ENCODE measurements at regions not wholly inside any gene's neighbourhood (a gene's known extent, or its start where the extent isn't known, plus 50 kb on each side); places are given as distances from the start of the nearest gene placed in this dataset.

GRCh38 chr6:105509506-105510331, 106.8 kb upstream of the PREP start:
- Histone ChIP-seq H3K4me3 (ENCODE audit: low read depth, low read length) (no peak overlapping the region), H3K4me1 (no peaks in the 10 kb centered on the region), H3K27me3 (peaks cover 9% of the 10 kb centered on the region), H3K9me3 (no peaks in the 10 kb centered on the region), H3K36me3 (no peaks in the 10 kb centered on the region)
- peak; percentile 37 for TF ChIP-seq CTCF (IDR thresholded peaks at IDR 0.05; ENCODE audit: low read depth, low read length)
- peak; percentile 33 for DNase-seq

DNA sequence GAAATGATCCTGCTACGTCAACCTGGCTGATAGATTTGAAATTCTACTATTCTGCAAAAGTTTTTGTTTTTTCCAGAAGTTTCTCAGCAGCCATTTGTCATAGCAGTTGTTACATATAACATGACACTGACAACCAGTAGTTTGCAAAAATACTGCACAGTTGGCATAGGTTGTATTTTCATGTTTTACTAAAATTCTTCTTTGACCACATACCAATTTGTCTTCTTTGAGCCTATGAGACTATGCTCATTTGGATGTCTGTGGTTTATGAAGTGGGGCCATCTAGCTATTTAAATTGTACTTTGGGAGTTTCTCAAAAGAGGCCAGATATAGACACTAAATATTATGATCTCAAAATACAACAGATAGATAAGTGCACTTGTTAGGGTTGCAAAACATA, 104.9 kb upstream of the PREP start:
- no peak overlapping the region for H3K4me3 ChIP-seq (ENCODE audit: low read depth, low read length)
- no peaks in the 10 kb centered on the region for H3K36me3 ChIP-seq
- H3K27me3 ChIP-seq, result peaks cover 14% of the 10 kb centered on the region
- TF ChIP-seq CTCF (IDR thresholded peaks at IDR 0.05; ENCODE audit: low read depth, low read length), result no peak
- H3K9me3 ChIP-seq, result no peaks in the 10 kb centered on the region
- no peaks in the 10 kb centered on the region for H3K4me1 ChIP-seq
- DNase-seq, result no peak

DNA sequence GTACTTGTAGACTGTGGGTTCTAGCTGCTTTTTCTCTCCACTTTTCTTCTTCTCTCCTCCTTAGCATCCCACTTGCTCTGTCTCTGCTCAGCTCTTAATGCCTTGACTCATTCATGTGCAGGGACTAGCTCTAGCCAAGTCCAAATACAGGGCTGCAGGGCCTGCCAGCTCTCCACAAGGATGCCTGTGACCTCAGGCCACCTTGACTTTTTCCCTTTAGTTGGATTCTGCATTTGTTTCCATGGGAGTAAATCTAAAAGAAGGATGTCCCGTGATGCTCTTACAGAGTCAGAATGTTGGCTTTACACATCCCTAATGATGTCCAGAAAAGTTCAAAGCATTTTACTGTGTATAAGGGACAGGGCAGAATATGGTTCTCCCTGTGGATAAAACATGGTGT, 101.8 kb upstream of the PREP start:
- no peak overlapping the region for H3K4me3 ChIP-seq (ENCODE audit: low read depth, low read length)
- DNase-seq, result no peak
- peaks cover 14% of the 10 kb centered on the region for H3K27me3 ChIP-seq
- H3K4me1 ChIP-seq, result no peaks in the 10 kb centered on the region
- no peak for TF ChIP-seq CTCF (IDR thresholded peaks at IDR 0.05; ENCODE audit: low read depth, low read length)
- no peaks in the 10 kb centered on the region for H3K36me3 ChIP-seq
- H3K9me3 ChIP-seq, result no peaks in the 10 kb centered on the region

GRCh38 chr6:105503641-105504040, 100.8 kb upstream of the PREP start:
- DNase-seq, result no peak
- Histone ChIP-seq H3K4me1 (no peaks in the 10 kb centered on the region), H3K36me3 (no peaks in the 10 kb centered on the region), H3K27me3 (peaks cover 14% of the 10 kb centered on the region), H3K4me3 (ENCODE audit: low read depth, low read length) (no peak overlapping the region), H3K9me3 (no peaks in the 10 kb centered on the region)
- no peak for TF ChIP-seq CTCF (IDR thresholded peaks at IDR 0.05; ENCODE audit: low read depth, low read length)

- no peak overlapping the region for H3K4me3 ChIP-seq (ENCODE audit: low read depth, low read length)
- H3K27me3 ChIP-seq, result peaks cover 18% of the 10 kb centered on the region
- no peaks in the 10 kb centered on the region for H3K4me1 ChIP-seq
- DNase-seq, result no peak
- TF ChIP-seq CTCF (IDR thresholded peaks at IDR 0.05; ENCODE audit: low read depth, low read length), result no peak
- H3K36me3 ChIP-seq, result no peaks in the 10 kb centered on the region
- no peaks in the 10 kb centered on the region for H3K9me3 ChIP-seq
Observed at GRCh38 chr6:105501826-105502344, 99.0 kb upstream of the PREP start.

DNA sequence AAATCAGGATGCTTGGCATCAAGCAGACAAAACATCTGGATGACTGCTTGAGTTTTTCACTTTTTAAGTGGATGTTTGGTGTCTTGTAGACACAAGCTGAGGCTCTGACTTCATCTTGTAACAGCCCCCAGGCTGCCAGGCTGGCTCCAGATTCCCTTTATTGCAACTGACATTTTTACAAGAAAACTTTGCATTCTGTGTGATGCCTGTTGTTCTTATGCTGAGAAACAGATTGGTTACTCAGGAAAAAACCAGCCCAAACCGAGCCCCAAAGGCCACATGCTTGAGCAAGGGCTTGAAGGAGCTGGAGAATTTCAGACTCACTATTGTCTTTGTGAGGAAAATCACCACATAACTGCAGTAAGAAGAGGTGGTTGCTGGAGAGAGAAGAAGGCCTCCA, 98.4 kb upstream of the PREP start:
- H3K27me3 ChIP-seq, result peaks cover 18% of the 10 kb centered on the region
- H3K4me3 ChIP-seq (ENCODE audit: low read depth, low read length), result no peak overlapping the region
- no peaks in the 10 kb centered on the region for H3K4me1 ChIP-seq
- H3K36me3 ChIP-seq, result no peaks in the 10 kb centered on the region
- TF ChIP-seq CTCF (IDR thresholded peaks at IDR 0.05; ENCODE audit: low read depth, low read length), result no peak
- DNase-seq, result no peak
- H3K9me3 ChIP-seq, result no peaks in the 10 kb centered on the region
